Sigmoid colon (tissue), 4 donors: ENCODE measurements at regions not wholly inside any gene's neighbourhood (a gene's known extent, or its start where the extent isn't known, plus 50 kb on each side); places are given as distances from the start of the nearest gene placed in this dataset.

ENCODE experiments used
- EP300 ChIP-seq, 4 donors: sonication (generic); formaldehyde crosslinking; IDR thresholded peaks; one replicate each; pipeline ENCODE4 v1.6.1; 2017; ENCODE audit warnings: antibody characterized with exemption in 4 of 4
- POLR2A ChIP-seq, 2 donors: fragments of 450-650 bp; IDR thresholded peaks; one replicate each; pipeline ENCODE4 v1.6.1; 2016; ENCODE audit warnings: antibody characterized with exemption in 2 of 2, mild to moderate bottlenecking in 2 of 2, moderate library complexity in 2 of 2
- POLR2AphosphoS5 ChIP-seq, 4 donors: sonication (generic); formaldehyde crosslinking; IDR thresholded peaks; one replicate each; pipeline ENCODE4 v1.6.1; 2017; ENCODE audit warnings: antibody characterized with exemption in 4 of 4
- TF ChIP-seq, protein P1 (sequence below), 4 experiments: fragments of 450-650 bp in 3 of 4; fragments of 200-600 bp in 1 of 4; IDR thresholded peaks; one replicate each; pipeline ENCODE4 v1.5.1; 2016 to 2019; ENCODE audit warnings: antibody characterized with exemption in 4 of 4, mild to moderate bottlenecking in 3 of 4, moderate library complexity in 2 of 4

DNA sequence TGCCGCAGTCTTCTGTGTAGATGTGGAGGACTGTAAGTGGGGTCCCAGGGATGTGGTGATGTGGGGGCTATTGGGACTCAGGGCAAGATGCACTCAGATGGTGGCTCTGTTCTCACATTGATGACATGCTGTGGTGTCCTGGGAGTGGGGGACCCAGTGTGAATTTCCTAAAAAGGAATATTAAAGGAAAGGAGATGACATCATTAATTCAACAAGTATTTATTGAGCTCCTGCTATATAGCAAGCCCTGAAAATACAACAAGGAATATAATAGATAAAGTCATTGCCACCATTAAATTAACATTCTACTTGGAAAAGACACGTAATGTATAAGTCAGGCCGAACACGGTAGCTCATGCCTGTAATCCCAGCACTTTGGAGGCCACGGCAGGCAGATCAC is 61.9 kb upstream of the MNX1 start:
- TF ChIP-seq, protein P1, sequence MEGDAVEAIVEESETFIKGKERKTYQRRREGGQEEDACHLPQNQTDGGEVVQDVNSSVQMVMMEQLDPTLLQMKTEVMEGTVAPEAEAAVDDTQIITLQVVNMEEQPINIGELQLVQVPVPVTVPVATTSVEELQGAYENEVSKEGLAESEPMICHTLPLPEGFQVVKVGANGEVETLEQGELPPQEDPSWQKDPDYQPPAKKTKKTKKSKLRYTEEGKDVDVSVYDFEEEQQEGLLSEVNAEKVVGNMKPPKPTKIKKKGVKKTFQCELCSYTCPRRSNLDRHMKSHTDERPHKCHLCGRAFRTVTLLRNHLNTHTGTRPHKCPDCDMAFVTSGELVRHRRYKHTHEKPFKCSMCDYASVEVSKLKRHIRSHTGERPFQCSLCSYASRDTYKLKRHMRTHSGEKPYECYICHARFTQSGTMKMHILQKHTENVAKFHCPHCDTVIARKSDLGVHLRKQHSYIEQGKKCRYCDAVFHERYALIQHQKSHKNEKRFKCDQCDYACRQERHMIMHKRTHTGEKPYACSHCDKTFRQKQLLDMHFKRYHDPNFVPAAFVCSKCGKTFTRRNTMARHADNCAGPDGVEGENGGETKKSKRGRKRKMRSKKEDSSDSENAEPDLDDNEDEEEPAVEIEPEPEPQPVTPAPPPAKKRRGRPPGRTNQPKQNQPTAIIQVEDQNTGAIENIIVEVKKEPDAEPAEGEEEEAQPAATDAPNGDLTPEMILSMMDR (IDR thresholded peaks at IDR 0.05) = no peak
- TF ChIP-seq EP300 (IDR thresholded peaks at IDR 0.05) = no peak
- no peak for TF ChIP-seq POLR2A (IDR thresholded peaks at IDR 0.05)
- no peak for TF ChIP-seq POLR2AphosphoS5 (IDR thresholded peaks at IDR 0.05)
